Fibroblast of lung (primary cell): ENCODE measurements at regions not wholly inside any gene's neighbourhood (a gene's known extent, or its start where the extent isn't known, plus 50 kb on each side); places are given as distances from the start of the nearest gene placed in this dataset.

Experiments used
- EZH2 ChIP-seq: IDR thresholded peaks from 2 replicates; pipeline ENCODE4 v1.5.1; 2012; ENCODE audit warnings: low read length, control low read depth, mild to moderate bottlenecking; ENCODE audit errors: missing control alignments
- TF ChIP-seq, protein P1 (sequence below), 2 donors: IDR thresholded peaks in 1 of 2; conservative IDR thresholded peaks in 1 of 2; 1 replicate in 1 of 2; 2 replicates in 1 of 2; pipeline ENCODE4 v1.5.1; 2011 to 2012; ENCODE audit warnings: low read length in 2 of 2, control low read depth in 1 of 2, inconsistent platforms in 1 of 2, low read depth in 1 of 2, mild to moderate bottlenecking in 1 of 2

DNA sequence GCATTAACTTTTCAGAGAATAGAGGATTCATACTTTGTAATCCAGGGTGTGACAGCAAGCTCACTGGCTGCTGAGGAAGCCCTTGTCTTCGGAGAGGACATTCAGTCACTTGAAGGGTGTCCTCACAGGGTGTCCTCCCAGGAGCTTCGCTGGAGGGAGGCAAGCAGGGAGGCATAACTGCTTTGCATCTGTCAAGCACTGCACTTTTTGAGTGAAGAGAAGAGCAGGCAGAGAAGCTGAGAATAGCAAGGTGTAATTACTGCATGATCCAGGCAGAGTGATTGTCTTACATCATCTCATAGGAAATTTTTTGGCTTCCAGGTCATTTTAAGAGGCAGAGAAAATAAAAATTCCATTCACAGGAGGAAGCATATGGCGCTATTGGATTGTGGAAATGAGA is 232.5 kb upstream of the ZP4 start:
- TF ChIP-seq, protein P1, sequence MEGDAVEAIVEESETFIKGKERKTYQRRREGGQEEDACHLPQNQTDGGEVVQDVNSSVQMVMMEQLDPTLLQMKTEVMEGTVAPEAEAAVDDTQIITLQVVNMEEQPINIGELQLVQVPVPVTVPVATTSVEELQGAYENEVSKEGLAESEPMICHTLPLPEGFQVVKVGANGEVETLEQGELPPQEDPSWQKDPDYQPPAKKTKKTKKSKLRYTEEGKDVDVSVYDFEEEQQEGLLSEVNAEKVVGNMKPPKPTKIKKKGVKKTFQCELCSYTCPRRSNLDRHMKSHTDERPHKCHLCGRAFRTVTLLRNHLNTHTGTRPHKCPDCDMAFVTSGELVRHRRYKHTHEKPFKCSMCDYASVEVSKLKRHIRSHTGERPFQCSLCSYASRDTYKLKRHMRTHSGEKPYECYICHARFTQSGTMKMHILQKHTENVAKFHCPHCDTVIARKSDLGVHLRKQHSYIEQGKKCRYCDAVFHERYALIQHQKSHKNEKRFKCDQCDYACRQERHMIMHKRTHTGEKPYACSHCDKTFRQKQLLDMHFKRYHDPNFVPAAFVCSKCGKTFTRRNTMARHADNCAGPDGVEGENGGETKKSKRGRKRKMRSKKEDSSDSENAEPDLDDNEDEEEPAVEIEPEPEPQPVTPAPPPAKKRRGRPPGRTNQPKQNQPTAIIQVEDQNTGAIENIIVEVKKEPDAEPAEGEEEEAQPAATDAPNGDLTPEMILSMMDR (conservative IDR thresholded peaks at IDR 0.05 in 1 of 2, IDR thresholded peaks at IDR 0.05 in 1 of 2; ENCODE audit: low read depth in 1 of 2, low read length in 2 of 2), result no peak
- TF ChIP-seq EZH2, result no peak
